ENCODE measurements at regions not wholly inside any gene's neighbourhood (a gene's known extent, or its start where the extent isn't known, plus 50 kb on each side); places are given as distances from the start of the nearest gene placed in this dataset.

GRCh38 chr12:91687052-91688017, 458.3 kb downstream of the BTG1 start:
- TF ChIP-seq CTCF (IDR thresholded peaks at IDR 0.05), result no peak
- DNase-seq (no peak), ATAC-seq (no peak)
- no peak overlapping the region for H3K4me3 ChIP-seq
- no peaks in the 10 kb centered on the region for H3K9me3 ChIP-seq
- H3K27me3 ChIP-seq (ENCODE audit: low read depth), result no peaks in the 10 kb centered on the region
- H3K36me3 ChIP-seq, result no peaks in the 10 kb centered on the region
- no peaks in the 10 kb centered on the region for H3K4me1 ChIP-seq
- intact Hi-C loops (cut with DNase I), result no loop called here
- H3K27ac ChIP-seq, result no peak overlapping the region

- Histone ChIP-seq H3K4me1 (no peaks in the 10 kb centered on the region), H3K9me3 (no peaks in the 10 kb centered on the region), H3K36me3 (no peaks in the 10 kb centered on the region), H3K4me3 (no peak overlapping the region), H3K27me3 (ENCODE audit: low read depth) (no peaks in the 10 kb centered on the region), H3K27ac (no peak overlapping the region)
- no peak for TF ChIP-seq CTCF (IDR thresholded peaks at IDR 0.05)
- DNase-seq (no peak), ATAC-seq (no peak)
- intact Hi-C loops (cut with DNase I), result no loop called here
Observed at GRCh38 chr12:91685917-91686316, 459.7 kb downstream of the BTG1 start.

- intact Hi-C loops (cut with DNase I), result no loop called here
Observed at GRCh38 chr12:91681751-91682150, 463.9 kb downstream of the BTG1 start.

GRCh38 chr12:91680864-91681263, 464.8 kb downstream of the BTG1 start:
- no peak for TF ChIP-seq CTCF (IDR thresholded peaks at IDR 0.05)
- H3K27ac ChIP-seq, result no peak overlapping the region
- H3K27me3 ChIP-seq (ENCODE audit: low read depth), result no peaks in the 10 kb centered on the region
- no peaks in the 10 kb centered on the region for H3K4me1 ChIP-seq
- H3K9me3 ChIP-seq, result no peaks in the 10 kb centered on the region
- ATAC-seq, result no peak
- H3K36me3 ChIP-seq, result no peaks in the 10 kb centered on the region
- intact Hi-C loops (cut with DNase I), result no loop called here
- no peak for DNase-seq
- H3K4me3 ChIP-seq, result no peak overlapping the region

More at GRCh38 chr12:91681751-91682150, 463.9 kb downstream of the BTG1 start:
- H3K4me1 ChIP-seq, result no peaks in the 10 kb centered on the region
- no peaks in the 10 kb centered on the region for H3K27me3 ChIP-seq (ENCODE audit: low read depth)
- no peaks in the 10 kb centered on the region for H3K9me3 ChIP-seq
- no peak overlapping the region for H3K27ac ChIP-seq
- no peaks in the 10 kb centered on the region for H3K36me3 ChIP-seq
- H3K4me3 ChIP-seq, result no peak overlapping the region
- no peak for TF ChIP-seq CTCF (IDR thresholded peaks at IDR 0.05)
- DNase-seq (no peak), ATAC-seq (no peak)

GRCh38 chr12:91677556-91677955, 468.1 kb downstream of the BTG1 start:
- no peak for TF ChIP-seq CTCF (IDR thresholded peaks at IDR 0.05)
- Histone ChIP-seq H3K36me3 (no peaks in the 10 kb centered on the region), H3K27me3 (ENCODE audit: low read depth) (no peaks in the 10 kb centered on the region), H3K27ac (no peak overlapping the region), H3K4me1 (no peaks in the 10 kb centered on the region), H3K4me3 (no peak overlapping the region), H3K9me3 (no peaks in the 10 kb centered on the region)
- intact Hi-C loops (cut with DNase I), result no loop called here
- no peak for DNase-seq
- ATAC-seq, result no peak

Measured in lower lobe of right lung (tissue), 2 donors.